Uterus (tissue), 2 donors: ENCODE measurements at regions not wholly inside any gene's neighbourhood (a gene's known extent, or its start where the extent isn't known, plus 50 kb on each side); places are given as distances from the start of the nearest gene placed in this dataset.

Experiments
- POLR2A ChIP-seq, 2 donors: fragments of 450-650 bp; IDR thresholded peaks; one replicate each; pipeline ENCODE4 v1.6.1; 2016; ENCODE audit warnings: antibody characterized with exemption in 2 of 2, mild to moderate bottlenecking in 1 of 2, moderate library complexity in 1 of 2
- TF ChIP-seq, protein P1 (sequence below), 4 experiments: fragments of 200-600 bp in 2 of 4; fragments of 450-650 bp in 2 of 4; sonication (generic) in 2 of 4; IDR thresholded peaks; one replicate each; pipeline ENCODE4 v1.5.1; 2016 to 2019; ENCODE audit warnings: antibody characterized with exemption in 4 of 4, mild to moderate bottlenecking in 2 of 4, moderate library complexity in 1 of 4

DNA sequence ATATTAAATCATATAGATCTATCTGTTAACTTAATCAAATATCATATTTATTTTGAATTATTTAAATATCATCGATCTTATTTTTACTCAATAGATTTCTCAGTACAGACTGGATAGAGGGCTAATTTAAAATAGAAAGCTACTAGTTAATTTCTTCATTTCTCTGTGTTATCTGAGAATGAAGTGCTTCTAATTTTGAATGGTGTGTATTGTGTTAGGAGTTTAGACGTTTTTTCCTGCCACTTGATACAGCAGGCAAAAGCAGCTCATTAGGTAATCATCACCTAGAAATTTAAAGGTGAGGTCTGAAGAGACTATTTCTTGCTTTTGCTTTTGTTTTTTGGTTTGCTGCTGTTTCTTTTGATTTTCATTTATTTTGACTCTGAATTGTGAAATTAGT is 948.8 kb upstream of the TENM3 start:
- TF ChIP-seq, protein P1, sequence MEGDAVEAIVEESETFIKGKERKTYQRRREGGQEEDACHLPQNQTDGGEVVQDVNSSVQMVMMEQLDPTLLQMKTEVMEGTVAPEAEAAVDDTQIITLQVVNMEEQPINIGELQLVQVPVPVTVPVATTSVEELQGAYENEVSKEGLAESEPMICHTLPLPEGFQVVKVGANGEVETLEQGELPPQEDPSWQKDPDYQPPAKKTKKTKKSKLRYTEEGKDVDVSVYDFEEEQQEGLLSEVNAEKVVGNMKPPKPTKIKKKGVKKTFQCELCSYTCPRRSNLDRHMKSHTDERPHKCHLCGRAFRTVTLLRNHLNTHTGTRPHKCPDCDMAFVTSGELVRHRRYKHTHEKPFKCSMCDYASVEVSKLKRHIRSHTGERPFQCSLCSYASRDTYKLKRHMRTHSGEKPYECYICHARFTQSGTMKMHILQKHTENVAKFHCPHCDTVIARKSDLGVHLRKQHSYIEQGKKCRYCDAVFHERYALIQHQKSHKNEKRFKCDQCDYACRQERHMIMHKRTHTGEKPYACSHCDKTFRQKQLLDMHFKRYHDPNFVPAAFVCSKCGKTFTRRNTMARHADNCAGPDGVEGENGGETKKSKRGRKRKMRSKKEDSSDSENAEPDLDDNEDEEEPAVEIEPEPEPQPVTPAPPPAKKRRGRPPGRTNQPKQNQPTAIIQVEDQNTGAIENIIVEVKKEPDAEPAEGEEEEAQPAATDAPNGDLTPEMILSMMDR (IDR thresholded peaks at IDR 0.05) = no peak
- no peak for TF ChIP-seq POLR2A (IDR thresholded peaks at IDR 0.05)
